Mesodermal cell (in vitro differentiated cells): ENCODE measurements at regions not wholly inside any gene's neighbourhood (a gene's known extent, or its start where the extent isn't known, plus 50 kb on each side); places are given as distances from the start of the nearest gene placed in this dataset.

ENCODE experiments used
- H3K27ac ChIP-seq: 2 replicates; pipeline ENCODE4 v1.7.0; 2013; ENCODE audit warnings: mild to moderate bottlenecking, low read depth, low read length, moderate library complexity; ENCODE audit not compliant: severe bottlenecking
- H3K36me3 ChIP-seq: 2 replicates; pipeline ENCODE4 v1.7.1; 2013; ENCODE audit warnings: mild to moderate bottlenecking, low read length, moderate library complexity; ENCODE audit not compliant: control insufficient read depth, insufficient read depth
- H3K4me1 ChIP-seq: one replicate; pipeline ENCODE4 v1.7.1; 2013; ENCODE audit warnings: mild to moderate bottlenecking, low read length; ENCODE audit not compliant: insufficient read depth, control insufficient read depth, poor library complexity, severe bottlenecking
- H3K4me3 ChIP-seq: 2 replicates; pipeline ENCODE4 v1.7.0; 2013; ENCODE audit warnings: low read length, control low read depth, mild to moderate bottlenecking; ENCODE audit not compliant: insufficient read depth, poor library complexity, severe bottlenecking; ENCODE audit errors: extremely low read depth
- H3K9me3 ChIP-seq: 2 replicates; pipeline ENCODE4 v1.7.1; 2013; ENCODE audit warnings: mild to moderate bottlenecking, low read length, moderate library complexity; ENCODE audit not compliant: control insufficient read depth
- WGBS, 2 experiments: methylation state at CpG; one replicate each; pipeline ENCODE4 v1.1.5; 2013; ENCODE audit warnings: missing lambda C conversion rate in 2 of 2; ENCODE audit not compliant: insufficient coverage in 2 of 2; 5-methylcytosine and 5-hydroxymethylcytosine counted together

DNA sequence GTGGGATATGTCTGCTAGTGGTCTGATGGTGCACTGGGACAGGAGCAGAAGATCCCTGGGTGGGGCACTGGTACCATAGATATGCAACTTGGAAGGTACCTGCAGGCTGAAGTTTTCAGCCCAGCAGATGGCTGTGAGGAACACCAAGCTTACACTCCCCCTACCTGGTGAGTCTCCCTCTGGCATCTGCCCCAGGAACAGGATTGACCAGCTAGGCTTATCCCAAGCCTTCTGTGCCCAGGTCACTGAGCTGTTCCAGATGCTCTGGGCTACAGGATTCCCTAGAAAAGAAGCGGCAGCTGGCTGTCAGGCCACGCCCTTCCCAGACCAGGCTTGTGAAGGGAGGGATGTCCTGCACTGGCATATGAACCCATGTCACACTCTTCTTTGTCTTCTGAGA is 1130.0 kb downstream of the NAALADL2 start:
- Histone ChIP-seq H3K36me3 (no peaks in the 10 kb centered on the region), H3K9me3 (no peaks in the 10 kb centered on the region), H3K27ac (no peak overlapping the region), H3K4me3 (no peak overlapping the region), H3K4me1 (no peaks in the 10 kb centered on the region)
- WGBS, 2 experiments = 94% methylated on average over 2 of the region's 2 CpGs; no CpG with 5 or more reads in 1 of the 2 experiments

DNA sequence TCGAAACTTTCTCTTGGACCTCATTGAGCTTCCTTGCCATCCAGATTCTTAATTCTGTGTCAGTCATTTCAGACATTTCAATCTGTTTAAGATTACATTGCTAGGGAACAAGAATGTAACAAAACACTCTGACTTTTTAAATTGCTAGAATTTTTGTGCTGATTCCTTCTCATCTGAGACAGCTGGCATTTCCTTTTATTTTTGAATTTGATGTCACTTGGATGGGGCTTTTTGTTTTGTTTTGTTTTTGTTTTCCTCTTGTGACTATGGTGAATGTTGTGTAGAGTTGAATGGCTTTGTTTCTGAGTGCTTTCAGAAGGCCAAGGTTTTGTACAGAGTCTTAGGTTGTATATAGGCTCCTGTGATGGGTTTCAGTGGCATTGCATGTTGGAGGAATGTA is 1129.3 kb downstream of the NAALADL2 start:
- Histone ChIP-seq H3K4me1 (no peaks in the 10 kb centered on the region), H3K4me3 (no peak overlapping the region), H3K36me3 (no peaks in the 10 kb centered on the region), H3K9me3 (no peaks in the 10 kb centered on the region), H3K27ac (no peak overlapping the region)
- 60% methylated on average over 1 of the region's 1 CpG; no CpG with 5 or more reads in 1 of the 2 experiments for WGBS, 2 experiments

DNA sequence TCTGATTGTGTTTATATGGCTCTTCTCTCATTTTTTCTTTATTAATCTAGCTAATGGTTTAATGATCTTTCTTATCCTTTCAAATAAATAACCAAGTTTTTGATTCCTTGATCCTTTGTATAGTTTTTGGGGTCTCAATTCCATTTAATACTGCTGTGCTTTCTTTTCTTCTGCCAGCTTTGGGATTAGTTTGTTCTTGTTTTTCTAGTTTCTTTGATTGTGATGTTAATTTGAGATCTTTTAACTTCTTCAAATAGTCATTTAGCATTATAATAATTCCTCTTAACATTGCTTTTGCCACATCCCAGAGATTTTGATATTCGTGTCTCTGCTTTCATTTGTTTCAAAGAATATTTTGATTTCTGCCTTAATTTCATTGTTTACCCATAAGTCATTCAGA is 1126.6 kb downstream of the NAALADL2 start:
- H3K36me3 ChIP-seq = no peaks in the 10 kb centered on the region
- H3K27ac ChIP-seq = no peak overlapping the region
- H3K4me3 ChIP-seq = no peak overlapping the region
- H3K9me3 ChIP-seq = no peaks in the 10 kb centered on the region
- no peaks in the 10 kb centered on the region for H3K4me1 ChIP-seq
- no CpG with 5 or more reads among the region's 1 CpG for WGBS, 2 experiments

DNA sequence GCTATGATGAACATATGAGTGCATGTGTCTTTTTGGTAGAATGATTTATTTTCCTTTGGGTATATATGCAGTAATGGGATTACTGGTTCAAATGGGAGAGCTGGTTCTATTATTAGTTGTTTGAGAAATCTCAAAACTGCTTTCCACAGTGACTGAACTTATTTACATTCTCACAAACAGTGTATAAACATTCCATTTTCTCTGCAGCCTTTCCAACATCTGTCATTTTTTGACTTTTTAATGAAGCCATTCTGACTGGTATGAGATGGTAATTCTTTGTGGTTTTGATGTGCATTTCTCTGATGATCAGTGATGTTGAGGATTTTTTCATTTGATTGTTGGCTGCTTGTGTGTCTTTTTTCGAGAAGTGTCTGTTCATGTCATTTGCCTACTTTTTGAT is 1124.2 kb downstream of the NAALADL2 start:
- WGBS, 2 experiments = 50% methylated on average over 1 of the region's 1 CpG; no CpG with 5 or more reads in 1 of the 2 experiments
- Histone ChIP-seq H3K36me3 (no peaks in the 10 kb centered on the region), H3K9me3 (no peaks in the 10 kb centered on the region), H3K4me1 (no peaks in the 10 kb centered on the region), H3K27ac (no peak overlapping the region), H3K4me3 (no peak overlapping the region)

DNA sequence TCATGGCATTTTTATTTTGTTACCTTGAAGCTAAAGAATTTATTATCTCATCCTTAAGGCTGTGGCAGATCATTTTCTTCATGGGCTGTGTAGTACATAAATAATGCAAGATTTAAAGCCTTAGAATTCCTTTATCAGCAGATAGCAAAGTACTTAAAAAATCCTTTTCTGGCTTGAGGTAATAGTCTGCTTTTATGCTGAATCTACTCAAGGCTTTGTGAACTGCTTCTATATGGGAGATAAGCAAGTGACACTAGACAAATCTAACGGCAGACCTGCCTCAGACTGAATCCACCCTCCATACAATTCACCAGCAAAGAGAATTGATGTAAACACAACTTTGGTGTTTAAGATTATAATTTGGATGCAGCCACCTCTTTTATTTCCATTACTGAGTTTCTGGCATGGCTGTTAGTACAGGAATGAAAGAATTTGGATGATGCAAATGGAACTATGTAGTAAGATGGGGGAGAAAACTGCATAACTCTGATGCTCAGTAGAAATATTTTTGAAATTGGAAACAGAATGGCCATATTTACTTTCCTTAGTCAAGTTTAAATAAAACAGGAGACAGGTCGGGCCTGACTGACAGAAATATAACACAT is 1121.5 kb downstream of the NAALADL2 start:
- no CpG with 5 or more reads among the region's 2 CpGs for WGBS, 2 experiments

DNA sequence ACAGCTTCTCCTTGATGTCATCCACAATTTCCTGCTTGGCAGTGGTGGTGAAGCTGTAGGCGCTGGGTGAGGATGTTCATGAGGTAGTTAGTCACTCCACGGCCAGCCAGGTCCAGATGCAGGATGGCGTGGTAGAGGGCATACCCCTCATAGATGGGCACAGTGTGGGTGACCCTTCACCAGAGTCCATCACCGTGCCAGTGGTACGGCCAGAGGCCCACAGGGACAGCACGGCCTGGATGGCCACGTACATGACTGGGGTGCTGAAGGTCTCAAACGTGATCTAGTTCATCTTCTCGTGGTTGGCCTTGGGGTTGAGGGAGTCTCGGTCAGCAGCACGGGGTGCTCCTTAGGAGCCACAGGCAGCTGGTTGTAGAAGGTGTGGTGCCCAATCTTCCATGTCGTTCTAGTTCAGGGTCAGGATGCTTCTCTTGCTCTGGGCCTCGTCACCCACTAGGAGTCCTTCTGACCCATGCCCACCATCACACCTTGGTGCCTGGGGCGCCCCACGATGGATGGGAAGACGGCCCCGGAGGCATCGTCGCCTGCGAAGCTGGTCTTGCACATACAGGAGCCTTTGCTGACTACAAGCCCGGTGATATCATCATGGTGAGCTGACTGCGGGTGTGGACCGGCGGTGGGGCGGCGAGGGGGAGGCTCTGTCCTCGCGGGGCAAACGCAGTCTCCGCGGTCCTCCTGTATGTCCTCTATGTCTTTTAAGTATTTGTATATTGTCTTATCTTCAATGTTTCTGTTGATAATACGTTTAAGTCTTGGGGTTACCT is 1119.0 kb downstream of the NAALADL2 start:
- Histone ChIP-seq H3K36me3 (no peaks in the 10 kb centered on the region), H3K9me3 (no peaks in the 10 kb centered on the region), H3K27ac (no peak overlapping the region), H3K4me1 (no peaks in the 10 kb centered on the region), H3K4me3 (no peak overlapping the region)
- WGBS, 2 experiments = 97 to 99% methylated on average over 18 to 21 of the region's 32 CpGs

More for the DNA sequence above, 1121.5 kb downstream of the NAALADL2 start:
- Histone ChIP-seq H3K4me3 (no peak overlapping the region), H3K27ac (no peak overlapping the region), H3K4me1 (no peaks in the 10 kb centered on the region), H3K9me3 (no peaks in the 10 kb centered on the region), H3K36me3 (no peaks in the 10 kb centered on the region)

DNA sequence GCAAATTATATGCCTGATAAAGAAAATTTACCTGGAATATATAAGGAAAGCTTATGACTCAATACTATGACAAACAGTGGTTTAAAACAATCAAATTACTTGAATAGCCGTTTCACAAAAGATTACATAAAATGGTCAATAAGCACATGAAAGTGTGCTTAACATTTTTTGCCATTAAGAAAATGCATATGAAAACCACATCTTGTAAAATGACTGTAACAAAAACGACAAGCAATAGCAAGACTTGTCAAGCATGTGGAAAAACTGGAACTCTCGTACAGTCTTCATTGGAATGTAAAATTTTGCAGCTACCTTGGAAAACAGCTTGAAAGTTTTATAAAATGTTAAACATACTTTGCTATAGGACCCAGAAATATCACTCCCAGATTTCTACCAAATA is 1110.3 kb downstream of the NAALADL2 start:
- Histone ChIP-seq H3K27ac (no peak overlapping the region), H3K9me3 (no peaks in the 10 kb centered on the region), H3K4me3 (no peak overlapping the region), H3K36me3 (no peaks in the 10 kb centered on the region), H3K4me1 (no peaks in the 10 kb centered on the region)
- WGBS, 2 experiments = no CpG with 5 or more reads among the region's 3 CpGs

DNA sequence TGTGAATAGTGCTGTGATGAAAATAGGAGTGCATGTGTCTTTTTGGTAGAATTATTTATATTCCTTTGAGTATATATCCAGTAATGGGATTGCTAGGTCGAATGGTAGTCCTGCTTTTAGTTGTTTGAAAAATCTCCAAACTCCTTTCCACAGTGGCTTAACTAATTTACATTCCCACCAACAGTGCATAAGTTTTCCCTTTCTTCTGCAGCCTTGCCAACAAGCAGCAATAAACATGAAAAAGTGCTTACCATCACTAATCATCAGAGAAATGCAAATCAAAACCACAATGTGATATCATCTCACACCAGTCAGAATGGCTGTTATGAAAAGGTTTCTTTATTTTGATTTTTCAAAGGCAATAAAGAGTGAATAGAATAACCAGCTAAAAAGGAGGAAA is 1105.9 kb downstream of the NAALADL2 start:
- H3K27ac ChIP-seq = no peak overlapping the region
- H3K9me3 ChIP-seq = no peaks in the 10 kb centered on the region
- no peak overlapping the region for H3K4me3 ChIP-seq
- H3K4me1 ChIP-seq = no peaks in the 10 kb centered on the region
- WGBS, 2 experiments = 50% methylated on average over 1 of the region's 1 CpG; no CpG with 5 or more reads in 1 of the 2 experiments
- no peaks in the 10 kb centered on the region for H3K36me3 ChIP-seq

DNA sequence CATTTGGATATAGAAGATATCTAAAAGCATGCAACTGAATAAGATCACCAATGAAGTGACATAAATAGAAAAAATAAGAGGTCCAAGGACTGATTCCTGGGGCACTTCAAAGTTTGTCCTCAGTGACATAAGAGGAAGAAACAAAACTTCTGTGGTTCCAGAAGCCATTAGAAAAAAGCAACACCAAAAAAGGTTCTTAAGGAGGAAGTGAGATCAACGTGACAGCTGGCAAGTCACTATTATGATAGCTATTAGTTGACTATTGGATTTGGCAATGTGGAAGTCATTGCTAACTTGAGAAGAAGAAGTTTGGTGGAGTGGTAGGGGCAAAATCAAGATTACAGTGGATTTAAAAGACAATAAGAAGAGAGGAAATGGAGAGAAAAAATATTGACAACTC is 1098.3 kb downstream of the NAALADL2 start:
- WGBS, 2 experiments = 88 to 100% methylated on average over 1 of the region's 1 CpG
- no peaks in the 10 kb centered on the region for H3K9me3 ChIP-seq
- no peaks in the 10 kb centered on the region for H3K36me3 ChIP-seq
- H3K27ac ChIP-seq = no peak overlapping the region
- H3K4me1 ChIP-seq = no peaks in the 10 kb centered on the region
- H3K4me3 ChIP-seq = no peak overlapping the region

DNA sequence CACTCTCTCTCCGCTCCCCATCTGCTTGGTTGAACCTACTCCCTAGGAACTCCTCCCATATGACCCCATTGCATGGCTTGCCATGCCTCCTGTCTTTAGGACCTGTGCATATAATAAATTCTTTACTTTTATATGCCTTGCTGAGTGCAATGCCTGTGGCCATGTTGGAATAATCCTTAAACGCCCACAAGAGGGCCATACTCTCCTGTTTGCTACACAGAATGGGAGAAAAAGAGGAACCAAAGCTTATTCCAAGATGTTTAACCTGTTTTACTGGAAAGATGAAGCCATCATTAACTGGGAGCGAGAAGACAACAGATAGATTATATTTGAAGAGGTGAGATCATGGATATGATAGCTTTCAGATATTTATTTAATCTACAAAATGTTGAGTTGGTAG is 1097.8 kb downstream of the NAALADL2 start:
- Histone ChIP-seq H3K27ac (no peak overlapping the region), H3K4me3 (no peak overlapping the region), H3K4me1 (no peaks in the 10 kb centered on the region), H3K9me3 (no peaks in the 10 kb centered on the region), H3K36me3 (no peaks in the 10 kb centered on the region)
- 33 to 50% methylated on average over 1 to 2 of the region's 3 CpGs for WGBS, 2 experiments
